GM12878 (cell line): ENCODE measurements at regions not wholly inside any gene's neighbourhood (a gene's known extent, or its start where the extent isn't known, plus 50 kb on each side); places are given as distances from the start of the nearest gene placed in this dataset.

Source experiments
- ATAC-seq: fragments of 200-7000 bp; cut with Tn5 transposase; 3 replicates; pipeline ENCODE4 v1.9.1; 2020; ENCODE audit warnings: mild to moderate bottlenecking, moderate library complexity
- BruUV-seq: library from RNA; stranded (reverse); fragments of 400-500 nt; replicated peaks from 2 replicates; lab custom pipeline; 2021; lab: Mats Ljungman, UMichigan
- CTCF ChIA-PET: fragments of 300-600 bp; sonication (Branson Sonifier 250); formaldehyde crosslinking; extraction: SDS; loops from one replicate; lab custom pipeline; 2021; ENCODE audit warnings: inconsistent platforms; lab: Yijun Ruan, JAX
- POLR2A ChIA-PET: fragments of 350-600 bp; formaldehyde crosslinking; extraction: SDS; loops from one replicate; lab custom pipeline; 2021; ENCODE audit warnings: inconsistent platforms; lab: Charles Lee
- RAD21 ChIA-PET: fragments of 300-600 bp; sonication (Branson Sonifier 250); formaldehyde crosslinking; loops from one replicate; lab custom pipeline; 2023; ENCODE audit warnings: antibody characterized with exemption; ENCODE audit not compliant: unreplicated experiment; lab: Charles Lee
- SMC1A ChIA-PET: fragments of 300-600 bp; sonication (Branson Sonifier 250); formaldehyde crosslinking; loops from one replicate; lab custom pipeline; 2023; ENCODE audit not compliant: unreplicated experiment, uncharacterized antibody; lab: Charles Lee
- DNase-seq: peaks from one replicate; pipeline ENCODE4 v3.0.0-alpha.2; 2011; ENCODE audit warnings: low read depth, low spot score
- FAIRE-seq: peaks from 3 replicates; lab custom pipeline; 2011; peaks lifted over from hg19 to GRCh38; lab: Jason Lieb, UNC
- H2AFZ ChIP-seq: 2 replicates; pipeline ENCODE4 v1.6.0; 2011; ENCODE audit warnings: low read depth, low read length, control low read depth; ENCODE audit not compliant: control insufficient read depth
- H3K27ac ChIP-seq: 2 replicates; pipeline ENCODE4 v1.5.1; 2011; ENCODE audit warnings: control low read depth; ENCODE audit not compliant: control insufficient read depth, insufficient read depth
- H3K27me3 ChIP-seq, 2 experiments: replicated peaks in 1 of 2; 2 replicates each; pipeline versions ENCODE4 v1.6.0 to v1.6.1; 2011; ENCODE audit warnings: low read length in 1 of 2; ENCODE audit not compliant: control insufficient read depth in 2 of 2, insufficient read depth in 2 of 2
- H3K36me3 ChIP-seq, 2 experiments: 2 replicates each; pipeline ENCODE4 v1.5.1; 2011; ENCODE audit warnings: low read length in 1 of 2; ENCODE audit not compliant: control insufficient read depth in 2 of 2, insufficient read depth in 2 of 2
- H3K4me1 ChIP-seq: 2 replicates; pipeline ENCODE4 v1.6.1; 2011; ENCODE audit warnings: mild to moderate bottlenecking, low read length, moderate library complexity, mixed read lengths; ENCODE audit not compliant: control insufficient read depth, insufficient read depth
- H3K4me2 ChIP-seq: 2 replicates; pipeline ENCODE4 v1.6.0; 2011; ENCODE audit warnings: control low read depth; ENCODE audit not compliant: control insufficient read depth, insufficient read depth
- H3K4me3 ChIP-seq: fragments of 200-600 bp; sonication (generic); 2 replicates; pipeline ENCODE4 v1.5.1; 2016
- H3K79me2 ChIP-seq: 2 replicates; pipeline ENCODE4 v1.6.0; 2011; ENCODE audit warnings: low read length; ENCODE audit not compliant: control insufficient read depth, insufficient read depth
- H3K9ac ChIP-seq: 2 replicates; pipeline ENCODE4 v1.8.0; 2011; ENCODE audit warnings: low read length, control low read depth, mixed read lengths; ENCODE audit not compliant: control insufficient read depth, insufficient read depth
- H3K9me3 ChIP-seq: replicated peaks from 3 replicates; pipeline ENCODE4 v1.5.1; 2011; ENCODE audit warnings: mild to moderate bottlenecking, low read length; ENCODE audit not compliant: control insufficient read depth, insufficient read depth
- H4K20me1 ChIP-seq: 2 replicates; pipeline ENCODE4 v1.6.0; 2011; ENCODE audit not compliant: control insufficient read depth, insufficient read depth
- HDAC2 ChIP-seq: fragments of 200-600 bp; sonication (generic); IDR thresholded peaks from 2 replicates; pipeline ENCODE4 v1.6.1; 2017
- MEF2A ChIP-seq: IDR thresholded peaks from 2 replicates; pipeline ENCODE4 v1.6.1; 2011; ENCODE audit warnings: low read depth, mild to moderate bottlenecking, low read length, moderate library complexity; ENCODE audit not compliant: insufficient read depth
- MXI1 ChIP-seq: fragments of 150-350 bp; IDR thresholded peaks from 2 replicates; pipeline ENCODE4 v1.6.1; 2011; ENCODE audit warnings: low read depth, mild to moderate bottlenecking, inconsistent platforms, low read length, improper control_type of control experiment
- MYB ChIP-seq: fragments of 150-350 bp; IDR thresholded peaks from 2 replicates; pipeline ENCODE4 v1.6.1; 2014; ENCODE audit warnings: mild to moderate bottlenecking, low read depth, low read length, borderline replicate concordance
- NFIC ChIP-seq: IDR thresholded peaks from 2 replicates; pipeline ENCODE4 v1.6.1; 2012; ENCODE audit warnings: low read depth, mild to moderate bottlenecking, inconsistent platforms, low read length, moderate library complexity
- NFYA ChIP-seq: IDR thresholded peaks from 2 replicates; pipeline ENCODE4 v1.6.1; 2011; ENCODE audit warnings: low read depth, mild to moderate bottlenecking, low read length, improper control_type of control experiment, borderline replicate concordance
- NR2C2 ChIP-seq: IDR thresholded peaks from 2 replicates; pipeline ENCODE4 v1.6.1; 2011; ENCODE audit warnings: borderline replicate concordance, low read depth; ENCODE audit not compliant: control insufficient read depth, insufficient read length
- NRF1 ChIP-seq: conservative IDR thresholded peaks from 2 replicates; pipeline ENCODE4 v1.6.1; 2011; ENCODE audit warnings: mild to moderate bottlenecking, low read depth, low read length, improper control_type of control experiment
- PAX5 ChIP-seq: IDR thresholded peaks from 2 replicates; pipeline ENCODE4 v1.6.1; 2011; ENCODE audit warnings: low read depth, low read length, borderline replicate concordance
- POU2F2 ChIP-seq: IDR thresholded peaks from 3 replicates; pipeline ENCODE4 v1.6.1; 2011; ENCODE audit warnings: low read depth, mild to moderate bottlenecking, low read length, borderline replicate concordance
- RAD21 ChIP-seq: IDR thresholded peaks from 2 replicates; pipeline ENCODE4 v1.6.1; 2011; ENCODE audit warnings: mild to moderate bottlenecking, low read depth, low read length, moderate library complexity; ENCODE audit not compliant: insufficient read depth
- SMAD1 ChIP-seq: fragments of 450-650 bp; IDR thresholded peaks from 2 replicates; pipeline ENCODE4 v1.6.1; 2018; ENCODE audit warnings: mild to moderate bottlenecking, low read depth; ENCODE audit not compliant: partially characterized antibody
- SMC3 ChIP-seq: IDR thresholded peaks from 2 replicates; pipeline ENCODE4 v1.6.1; 2011; ENCODE audit warnings: low read length, improper control_type of control experiment, borderline replicate concordance
- SREBF1 ChIP-seq: IDR thresholded peaks from 2 replicates; pipeline ENCODE4 v1.6.1; 2012; ENCODE audit warnings: mild to moderate bottlenecking, low read length
- SRF ChIP-seq, 2 experiments: IDR thresholded peaks; 2 replicates each; pipeline ENCODE4 v1.6.1; 2011; ENCODE audit warnings: low read depth in 2 of 2, low read length in 2 of 2, mild to moderate bottlenecking in 1 of 2, moderate library complexity in 1 of 2
- TARDBP ChIP-seq: IDR thresholded peaks from 2 replicates; pipeline ENCODE4 v1.6.1; 2016; ENCODE audit warnings: borderline replicate concordance
- whole genome bisulfite sequencing: methylation state at CpG from one replicate; pipeline ENCODE4 v1.1.6; 2016; ENCODE audit warnings: low lambda C conversion rate; ENCODE audit not compliant: insufficient replicate concordance, insufficient coverage; ENCODE audit errors: missing lambda C conversion rate; 5-methylcytosine and 5-hydroxymethylcytosine counted together
- in situ Hi-C: fragments of 300-500 bp; cut with MboI; formaldehyde crosslinking; loops from 9 replicates; pipeline ENCODE4 v1.14.3; 2018; ENCODE audit warnings: mixed read lengths
- intact Hi-C: fragments of 100-400 bp; cut with micrococcal nuclease; formaldehyde crosslinking; loops from one replicate; pipeline ENCODE4 v1.14.2; 2022; ENCODE audit not compliant: unreplicated experiment
- TF ChIP-seq, protein P1 (sequence below), 3 experiments: IDR thresholded peaks in 2 of 3; conservative IDR thresholded peaks in 1 of 3; 2 replicates each; pipeline ENCODE4 v1.5.1; 2011; ENCODE audit warnings: low read depth in 3 of 3, low read length in 3 of 3, mild to moderate bottlenecking in 3 of 3, control low read depth in 2 of 3, moderate library complexity in 2 of 3, inconsistent platforms in 1 of 3, mixed read lengths in 1 of 3; ENCODE audit not compliant: control insufficient read depth in 2 of 3, insufficient read depth in 1 of 3; ENCODE audit errors: extremely low read depth in 1 of 3

DNA sequence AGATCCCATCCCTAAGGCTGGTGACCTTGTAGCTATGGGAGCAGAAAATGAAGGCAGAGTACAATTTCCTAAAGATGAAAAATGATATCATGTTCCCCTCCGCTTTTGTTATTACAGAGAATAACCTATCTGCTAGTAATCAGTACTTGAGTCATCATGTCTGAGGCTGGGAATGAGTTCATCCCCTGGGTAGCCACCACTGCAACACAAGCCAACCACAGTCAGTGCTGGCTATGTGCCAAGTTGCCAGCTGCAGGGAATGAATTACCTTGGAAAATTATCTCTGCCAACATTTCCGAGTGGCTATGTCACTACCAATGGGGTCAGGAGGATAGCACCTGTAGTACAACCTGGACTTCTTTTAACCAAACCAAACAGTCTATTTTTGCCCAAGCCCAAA is 1094.7 kb upstream of the DDX18 start:
- no peak for FAIRE-seq
- Histone ChIP-seq H3K79me2 (no peaks in the 10 kb centered on the region), H3K27ac (no peak overlapping the region)
- intact Hi-C loops = no loop called here
- SMC1A ChIA-PET = no interaction called here
- POLR2A ChIA-PET = no interaction called here
- TF ChIP-seq SRF (IDR thresholded peaks at IDR 0.05; ENCODE audit: low read depth in 2 of 2, low read length in 2 of 2) (no peak), RAD21 (no peak), HDAC2 (no peak), NFIC (no peak), TARDBP (no peak), POU2F2 (no peak), MEF2A (no peak), NR2C2 (no peak), MXI1 (no peak), PAX5 (no peak), NRF1 (no peak), SMC3 (no peak), MYB (no peak), SREBF1 (no peak), NFYA (no peak), SMAD1 (no peak)
- TF ChIP-seq, protein P1, sequence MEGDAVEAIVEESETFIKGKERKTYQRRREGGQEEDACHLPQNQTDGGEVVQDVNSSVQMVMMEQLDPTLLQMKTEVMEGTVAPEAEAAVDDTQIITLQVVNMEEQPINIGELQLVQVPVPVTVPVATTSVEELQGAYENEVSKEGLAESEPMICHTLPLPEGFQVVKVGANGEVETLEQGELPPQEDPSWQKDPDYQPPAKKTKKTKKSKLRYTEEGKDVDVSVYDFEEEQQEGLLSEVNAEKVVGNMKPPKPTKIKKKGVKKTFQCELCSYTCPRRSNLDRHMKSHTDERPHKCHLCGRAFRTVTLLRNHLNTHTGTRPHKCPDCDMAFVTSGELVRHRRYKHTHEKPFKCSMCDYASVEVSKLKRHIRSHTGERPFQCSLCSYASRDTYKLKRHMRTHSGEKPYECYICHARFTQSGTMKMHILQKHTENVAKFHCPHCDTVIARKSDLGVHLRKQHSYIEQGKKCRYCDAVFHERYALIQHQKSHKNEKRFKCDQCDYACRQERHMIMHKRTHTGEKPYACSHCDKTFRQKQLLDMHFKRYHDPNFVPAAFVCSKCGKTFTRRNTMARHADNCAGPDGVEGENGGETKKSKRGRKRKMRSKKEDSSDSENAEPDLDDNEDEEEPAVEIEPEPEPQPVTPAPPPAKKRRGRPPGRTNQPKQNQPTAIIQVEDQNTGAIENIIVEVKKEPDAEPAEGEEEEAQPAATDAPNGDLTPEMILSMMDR (IDR thresholded peaks at IDR 0.05 in 2 of 3, conservative IDR thresholded peaks at IDR 0.05 in 1 of 3; ENCODE audit: control insufficient read depth in 2 of 3, extremely low read depth in 1 of 3, insufficient read depth in 1 of 3, low read depth in 3 of 3, low read length in 3 of 3) = no peak
- TF ChIP-seq, all 136 proteins: peak for 0
- Histone ChIP-seq H3K4me1 (no peaks in the 10 kb centered on the region), H3K9ac (no peak overlapping the region), H3K4me3 (no peak overlapping the region), H2AFZ (no peak overlapping the region), H3K27me3 (no peaks in the 10 kb centered on the region), H3K9me3 (no peaks in the 10 kb centered on the region), H3K4me2 (no peak overlapping the region), H4K20me1 (no peaks in the 10 kb centered on the region), H3K36me3 (no peaks in the 10 kb centered on the region)
- WGBS = 23% methylated on average over 2 of the region's 2 CpGs
- ATAC-seq (no peak), DNase-seq (no peak)
- BruUV-seq = no TSS peak
- ChIA-PET CTCF (no interaction called here), RAD21 (no interaction called here)
- in situ Hi-C loops = no loop called here
